HG02588 (cell line): ENCODE measurements at regions not wholly inside any gene's neighbourhood (a gene's known extent, or its start where the extent isn't known, plus 50 kb on each side); places are given as distances from the start of the nearest gene placed in this dataset.
"Not testable (repeated sequence)": the region's sequence is repeated elsewhere in the genome, so short reads cannot be mapped to it uniquely, and the experiment has no call there.

ENCODE experiments used
- ATAC-seq: cut with Tn5 transposase; IDR thresholded peaks from one replicate; pipeline ENCODE4 v1.9.1; 2021; ENCODE audit warnings: mild to moderate bottlenecking, moderate library complexity; ENCODE audit not compliant: unreplicated experiment

DNA sequence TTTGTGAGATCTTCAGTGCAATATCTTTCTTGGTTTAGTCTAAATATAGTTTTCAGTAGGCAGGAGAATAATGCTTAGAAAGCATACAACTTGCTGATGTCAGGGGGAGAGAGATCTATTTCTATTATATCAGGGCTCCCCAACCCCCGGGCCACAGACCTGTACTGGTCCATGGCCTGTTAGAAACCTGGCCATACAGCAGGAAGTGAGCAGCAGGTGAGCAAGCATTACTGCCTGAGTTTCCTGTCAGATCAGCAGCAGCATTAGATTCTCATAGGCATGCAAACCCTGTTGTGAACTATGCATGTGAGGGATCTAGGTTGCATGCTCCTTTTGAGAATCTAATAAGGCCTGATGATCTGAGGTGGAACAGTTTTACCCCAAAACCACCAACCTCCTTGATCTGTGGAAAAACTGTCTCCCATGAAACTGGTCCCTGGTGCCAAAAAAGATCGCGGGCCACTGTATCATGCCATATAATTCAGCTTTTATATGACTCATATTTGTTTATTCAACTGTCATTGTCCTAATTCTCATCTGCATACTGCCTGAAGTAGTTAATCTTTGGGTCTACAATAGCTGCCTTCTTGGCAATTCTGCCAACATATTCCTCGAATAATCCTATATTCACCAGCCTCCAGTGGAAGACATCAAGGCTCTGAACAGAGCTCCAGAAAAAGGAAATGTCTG lies 163.6 kb upstream of the DYRK2 start:
- no peak for ATAC-seq

DNA sequence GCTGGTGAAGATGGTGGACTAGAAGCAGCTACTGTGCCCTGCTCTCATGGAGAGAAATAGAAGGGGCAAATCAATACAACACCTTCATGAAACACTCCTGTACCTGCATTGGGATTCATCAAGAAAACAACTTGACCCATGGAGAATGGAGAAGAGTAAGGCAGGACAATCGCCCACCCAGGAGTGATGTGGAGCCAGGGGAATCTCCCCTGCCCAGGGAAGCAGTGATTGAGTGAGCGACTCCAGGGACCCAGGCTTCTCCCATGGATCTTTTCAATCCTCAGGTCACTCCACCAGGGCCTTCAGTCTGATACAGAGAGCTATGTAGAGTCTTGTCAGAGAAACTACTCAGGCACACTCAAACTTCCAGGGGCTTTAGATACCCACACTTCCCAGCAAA lies 161.9 kb upstream of the DYRK2 start:
- ATAC-seq: no peak

DNA sequence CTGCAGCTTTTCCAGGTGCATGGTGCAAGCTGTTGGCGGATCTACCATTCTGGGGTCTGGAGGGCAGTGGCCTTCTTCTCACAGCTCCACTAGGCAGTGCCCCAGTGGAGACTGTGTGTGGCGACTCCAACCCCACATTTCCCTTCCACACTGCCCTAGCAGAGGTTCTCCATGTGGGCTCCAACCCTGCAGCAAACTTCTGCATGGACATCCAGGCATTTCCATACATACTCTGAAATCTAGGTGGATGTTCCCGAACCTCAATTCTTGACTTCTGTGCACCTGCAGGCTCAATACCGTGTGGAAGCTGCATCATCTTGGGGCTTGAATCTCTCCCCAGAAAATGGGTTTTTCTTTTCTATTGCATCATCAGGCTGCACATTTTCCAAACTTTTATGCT lies 160.2 kb upstream of the DYRK2 start:
- ATAC-seq: not testable (repeated sequence)

DNA sequence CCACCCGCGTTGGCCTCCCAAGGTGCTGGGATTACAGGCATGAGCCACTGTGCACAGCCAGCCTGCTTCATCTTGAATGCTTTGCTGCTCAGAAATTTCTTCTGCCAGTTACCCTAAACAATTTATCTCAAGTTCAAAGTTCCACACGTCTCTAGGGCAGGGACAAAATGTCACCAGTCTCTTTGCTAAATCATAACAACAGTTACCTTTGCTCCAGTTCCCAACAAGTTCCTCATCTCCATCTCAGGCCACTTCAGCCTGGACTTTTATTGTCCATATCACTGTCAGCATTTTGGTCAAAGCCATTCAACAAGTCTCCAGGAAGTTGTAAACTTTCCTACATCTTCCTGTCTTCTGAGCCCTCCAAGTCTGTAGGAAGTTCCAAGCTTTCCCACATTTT lies 159.5 kb upstream of the DYRK2 start:
- no peak for ATAC-seq

DNA sequence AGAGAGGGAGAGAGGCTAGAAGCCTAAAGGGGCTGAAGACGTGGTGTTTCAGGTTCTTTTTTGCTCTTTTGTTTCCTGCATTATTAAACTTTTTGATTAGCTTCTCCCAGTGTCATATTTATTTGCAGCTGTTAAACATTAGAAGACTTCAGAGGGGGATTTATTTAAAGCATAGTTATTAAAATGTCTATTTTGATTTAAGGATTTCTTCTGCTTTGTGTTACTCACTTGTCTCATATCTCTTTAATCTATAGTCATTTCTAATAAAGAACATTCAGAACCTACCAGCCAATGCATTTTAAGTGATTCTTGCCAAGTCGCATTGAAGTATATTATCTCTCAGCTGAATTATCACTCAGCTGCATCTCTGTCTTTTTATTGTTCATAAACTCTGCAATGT lies 152.0 kb upstream of the DYRK2 start:
- no peak for ATAC-seq

DNA sequence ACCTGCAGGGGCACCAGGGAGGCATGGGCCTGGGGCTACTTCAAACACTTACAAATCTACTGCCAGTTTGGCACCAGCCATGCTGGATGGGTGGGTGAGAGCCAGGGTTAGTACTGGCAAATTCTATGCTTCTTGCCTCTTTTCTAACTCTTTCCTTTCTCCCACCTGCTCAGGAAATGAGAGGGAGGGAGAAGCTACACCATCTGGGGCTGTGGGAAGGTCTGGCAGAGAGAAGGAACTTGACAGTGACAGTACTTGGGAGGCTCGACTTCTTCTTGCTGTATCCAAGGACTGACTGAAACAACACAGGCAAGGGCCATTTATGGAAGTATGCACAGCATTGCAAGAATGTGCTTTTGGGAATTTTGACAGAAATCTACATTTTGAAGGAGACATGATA lies 149.6 kb upstream of the DYRK2 start:
- no peak for ATAC-seq

DNA sequence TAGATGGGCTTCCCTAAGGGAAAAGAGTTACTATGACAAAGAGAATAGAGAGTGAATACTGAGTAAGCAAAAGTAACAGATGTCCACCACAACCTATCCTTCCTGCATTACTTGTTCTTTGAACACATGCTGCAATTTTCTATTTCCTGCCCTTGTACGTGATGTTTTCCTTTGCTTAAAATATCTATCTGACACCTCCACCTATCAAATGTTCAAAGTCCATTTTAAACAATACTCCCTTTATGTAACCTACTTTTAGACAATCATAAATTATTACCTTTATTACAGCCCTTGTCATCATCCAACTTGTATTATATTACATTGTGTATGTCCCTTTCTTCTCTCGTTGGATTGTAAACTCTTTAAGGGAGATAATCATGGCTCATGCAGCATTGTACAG lies 147.2 kb upstream of the DYRK2 start:
- ATAC-seq: no peak

DNA sequence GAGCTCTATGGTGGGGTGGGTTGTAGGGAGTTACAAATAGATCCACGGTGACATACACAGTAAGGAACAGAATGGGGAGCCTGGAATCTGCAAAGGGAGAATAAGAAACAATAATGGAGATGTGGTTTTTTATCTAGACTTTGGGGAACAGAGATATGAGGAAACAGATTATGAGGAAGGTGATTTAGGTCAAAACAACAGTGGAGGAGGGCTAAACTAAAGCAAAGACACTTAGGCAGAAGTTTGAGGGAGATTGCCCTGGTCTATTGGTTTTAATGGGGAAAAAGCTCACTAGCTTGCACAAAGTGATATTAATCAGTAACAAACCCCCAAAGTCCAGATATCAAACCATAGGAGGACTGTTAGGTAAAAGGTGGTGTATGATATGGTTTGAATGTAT lies 144.5 kb upstream of the DYRK2 start:
- no peak for ATAC-seq

DNA sequence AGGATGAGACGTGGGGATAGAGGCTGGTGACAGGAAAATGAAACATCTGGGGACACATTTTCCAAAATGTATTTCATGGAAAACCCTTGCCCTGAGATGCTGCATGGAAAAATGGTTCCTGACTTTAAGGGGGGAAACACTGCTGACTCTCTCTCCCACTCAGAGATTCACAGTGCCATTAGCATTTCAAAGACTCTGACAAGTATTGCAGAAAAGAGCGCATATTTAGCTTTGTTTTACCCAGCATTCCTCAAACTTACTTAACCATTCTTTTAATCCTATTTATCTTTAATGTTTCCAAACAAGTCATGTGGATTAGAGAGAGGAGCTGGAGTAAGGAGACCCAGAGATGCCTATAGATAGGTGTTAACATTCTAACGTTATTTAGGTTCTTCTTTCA lies 141.8 kb upstream of the DYRK2 start:
- ATAC-seq: no peak

DNA sequence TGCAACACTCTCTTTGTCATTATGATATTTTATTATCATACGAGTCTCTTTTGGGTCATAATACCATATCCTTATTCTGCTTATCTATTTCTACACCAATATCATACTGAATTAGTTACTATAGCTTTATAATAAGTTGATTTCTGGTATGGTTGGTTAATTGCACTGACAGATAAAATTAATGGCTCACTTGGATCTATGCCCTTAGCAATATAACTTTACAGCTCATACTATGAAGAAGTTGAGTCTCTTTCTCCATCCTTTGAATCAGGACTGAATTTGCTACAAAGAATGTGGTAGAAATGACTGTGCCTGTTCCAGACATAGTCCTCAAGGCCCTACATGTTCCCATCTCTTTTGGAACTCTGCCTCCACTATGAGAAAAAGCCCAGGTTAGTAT lies 139.7 kb upstream of the DYRK2 start:
- no peak for ATAC-seq

DNA sequence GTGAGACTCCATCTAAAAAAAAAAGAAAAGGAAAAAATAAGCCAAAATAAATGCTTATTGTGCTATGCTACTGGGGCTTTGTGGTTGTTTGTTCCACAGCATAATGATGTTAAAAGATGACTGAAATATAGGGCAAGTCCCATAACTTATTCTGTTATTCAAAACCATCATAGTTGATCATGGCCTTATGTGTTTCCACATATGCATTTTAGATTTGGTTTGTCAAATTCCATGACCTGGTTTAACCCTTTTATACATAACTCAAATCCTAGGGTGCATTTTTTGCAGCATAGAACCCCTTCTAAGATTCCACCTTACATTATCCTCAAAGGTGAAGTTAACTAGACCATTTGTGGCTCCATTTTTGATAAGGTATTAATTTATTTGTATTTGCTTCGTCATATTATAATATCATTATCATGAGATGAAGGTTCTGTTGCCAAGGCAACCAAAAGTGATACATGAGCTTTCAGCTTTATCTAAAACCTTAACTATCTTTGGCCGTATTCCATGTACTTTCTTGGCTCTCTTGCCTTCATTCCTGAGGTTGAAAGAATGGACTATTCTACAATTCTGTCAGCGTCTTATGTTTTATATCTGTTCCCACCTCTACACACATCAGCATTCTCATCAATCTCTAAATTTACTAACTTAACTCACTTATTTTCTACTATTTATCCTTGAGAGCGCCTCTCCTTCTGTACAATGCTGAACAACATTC lies 138.7 kb upstream of the DYRK2 start:
- ATAC-seq: no peak

DNA sequence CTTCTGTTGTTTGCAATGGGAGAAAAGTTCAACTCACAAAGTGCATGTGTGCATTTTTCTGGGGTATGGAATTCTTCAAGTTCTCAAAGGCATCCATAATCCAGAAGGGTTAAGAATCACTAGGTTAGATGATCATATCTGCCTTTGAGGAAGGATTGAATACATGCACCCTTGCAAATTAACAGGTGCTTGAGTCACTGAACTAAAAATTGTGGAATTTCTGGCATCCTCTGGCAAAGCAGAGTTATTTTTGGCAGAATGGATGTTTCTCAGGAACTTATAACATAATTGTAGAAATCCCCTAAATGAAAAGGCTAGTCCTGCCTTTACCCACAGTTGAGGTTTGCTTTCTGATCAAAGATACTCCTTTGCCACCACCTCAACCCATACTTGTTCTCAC lies 136.5 kb upstream of the DYRK2 start:
- no peak for ATAC-seq

DNA sequence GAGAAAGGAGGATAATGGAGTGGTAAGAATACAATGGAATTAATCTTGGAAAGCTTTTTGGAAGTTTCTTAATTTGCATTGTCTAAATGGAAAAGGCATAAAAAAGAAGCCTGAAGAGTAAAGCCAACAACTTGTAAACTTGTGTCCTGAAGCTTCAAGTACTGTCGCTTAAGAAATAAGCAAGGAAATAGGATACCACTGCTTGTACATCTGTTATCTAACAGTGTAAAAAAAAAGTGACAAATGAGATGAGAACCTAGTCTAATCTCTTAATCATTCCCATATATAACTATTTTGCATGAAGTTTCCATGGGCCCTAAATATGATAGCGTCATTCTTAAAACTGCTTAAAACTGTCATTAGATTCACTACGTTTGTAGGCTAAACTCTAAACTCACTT lies 134.0 kb upstream of the DYRK2 start:
- no peak for ATAC-seq

DNA sequence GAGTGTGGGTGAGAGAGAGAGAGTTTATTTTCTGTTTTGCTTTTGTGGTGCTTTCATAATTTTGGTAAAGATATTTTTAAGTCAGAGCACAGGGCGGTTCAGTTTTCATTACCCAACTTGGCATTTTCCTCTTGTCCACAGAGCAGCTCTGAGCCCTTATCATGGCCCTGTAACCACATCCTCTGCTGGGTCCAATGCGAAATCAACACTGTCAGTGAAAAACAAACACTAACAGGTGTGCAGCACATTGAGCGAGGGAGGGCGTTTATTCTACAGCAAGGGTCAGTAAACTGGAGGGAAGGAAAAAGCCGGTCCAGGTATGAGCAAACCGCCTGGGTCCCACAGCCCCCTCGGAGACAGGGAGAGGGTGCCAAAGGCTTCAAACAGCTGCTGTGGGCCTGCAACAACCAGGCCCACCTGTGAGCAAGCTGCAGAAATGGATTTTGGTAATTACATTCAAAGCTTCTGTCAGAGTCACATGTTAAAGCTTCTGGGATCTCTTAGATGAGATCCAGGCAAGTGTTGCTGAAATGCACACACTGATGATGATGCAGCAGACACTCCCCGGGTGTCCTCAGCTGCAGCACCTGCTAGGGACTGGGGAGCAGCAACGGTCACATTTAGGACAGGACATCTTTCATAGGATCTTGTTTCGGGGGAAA lies 132.7 kb upstream of the DYRK2 start:
- peak; percentile 95 for ATAC-seq

DNA sequence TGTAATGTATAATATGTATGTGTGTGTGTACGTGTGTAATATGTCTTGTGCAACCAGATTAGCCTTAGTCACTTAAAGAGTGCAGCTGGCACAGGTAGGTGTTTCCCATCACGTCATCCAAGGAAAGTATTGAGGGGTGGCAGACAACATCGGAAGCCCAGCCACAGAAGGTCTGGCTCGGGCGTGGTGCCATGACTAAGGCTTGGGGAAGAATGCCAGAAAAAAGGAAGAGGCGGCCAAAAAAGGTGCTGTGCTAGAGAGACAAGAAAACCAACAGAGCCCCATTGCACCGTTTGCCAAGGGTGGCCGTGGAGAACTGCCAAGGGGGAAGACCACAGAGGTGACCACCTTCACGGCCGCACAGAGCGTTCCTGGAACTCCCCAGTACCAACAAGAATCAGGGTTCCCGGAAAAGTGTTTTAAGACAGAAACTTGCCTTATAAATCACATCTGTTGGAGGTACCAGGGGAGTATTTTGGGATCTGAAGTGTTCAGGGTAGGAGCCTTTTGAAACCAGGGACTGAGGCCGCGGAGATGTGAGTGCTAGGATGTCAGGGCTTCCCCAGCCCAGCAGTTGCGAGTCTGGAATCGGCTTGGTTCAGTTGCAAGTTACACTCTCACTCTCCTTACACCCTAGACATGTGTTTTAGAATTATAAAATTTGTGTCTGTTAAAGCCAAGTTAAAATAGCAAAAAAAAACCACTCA lies 131.2 kb upstream of the DYRK2 start:
- ATAC-seq: no peak

DNA sequence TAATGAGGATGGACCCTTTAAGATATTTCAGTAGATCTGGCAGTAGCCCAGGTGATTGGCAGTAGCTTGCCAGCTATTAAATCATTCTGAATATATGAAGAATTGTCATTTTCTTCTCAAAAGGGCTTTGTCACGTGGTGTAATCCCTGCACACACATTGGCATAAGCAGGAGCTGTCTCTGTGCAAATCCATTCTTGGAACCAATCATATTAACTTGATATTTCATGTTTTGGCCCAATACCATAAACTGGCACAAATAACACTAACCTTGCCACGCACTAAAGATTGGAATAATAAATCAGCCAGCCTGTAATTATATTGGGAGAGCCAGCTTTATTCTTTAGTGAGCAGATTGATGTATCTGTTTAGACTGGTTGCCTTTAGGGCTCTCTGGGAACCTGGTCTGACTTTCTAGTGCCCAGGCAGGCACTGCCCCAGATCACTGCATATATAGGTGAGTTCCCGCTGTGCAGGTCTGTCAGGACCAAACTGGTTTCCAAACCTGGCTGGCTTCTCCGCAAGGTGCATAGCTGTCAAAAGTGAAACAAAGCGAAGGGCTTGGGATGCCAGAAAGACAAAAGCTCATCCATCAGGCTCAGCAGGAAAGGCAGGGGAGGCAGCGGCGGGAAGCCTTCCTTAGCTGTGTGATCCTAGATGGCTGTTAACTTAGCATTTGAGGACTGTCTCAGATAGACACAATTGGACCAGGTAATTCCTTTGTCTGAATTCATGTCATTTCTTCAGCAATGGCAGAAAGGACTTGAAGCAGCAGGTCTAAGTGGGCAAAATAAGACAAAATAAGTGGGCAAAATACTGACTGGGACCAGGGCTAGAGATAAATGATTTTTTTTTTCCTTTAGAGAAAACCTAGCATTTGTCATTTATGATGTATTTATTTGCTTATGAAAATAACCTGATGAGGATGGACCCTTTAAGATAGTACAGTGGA lies 128.8 kb upstream of the DYRK2 start:
- no peak for ATAC-seq

DNA sequence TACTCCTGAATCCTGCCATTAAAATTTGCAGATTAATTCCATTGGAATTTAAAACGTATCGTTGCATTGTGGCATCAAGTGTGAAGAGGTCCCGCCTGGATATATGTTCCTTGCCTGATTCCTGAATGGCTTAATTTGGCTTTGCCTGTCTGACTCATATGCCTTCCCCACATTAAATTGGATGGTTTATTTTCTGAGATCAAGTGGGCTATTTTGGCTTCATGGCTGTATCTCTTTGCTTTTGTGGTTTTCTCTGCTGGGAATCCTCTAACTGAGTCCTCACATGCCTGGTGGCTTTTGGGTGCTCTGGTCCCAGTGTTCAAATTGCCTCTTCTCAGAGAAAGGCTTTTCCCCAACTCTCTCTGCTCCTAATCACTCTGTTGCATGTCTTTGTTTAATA lies 127.9 kb upstream of the DYRK2 start:
- no peak for ATAC-seq

DNA sequence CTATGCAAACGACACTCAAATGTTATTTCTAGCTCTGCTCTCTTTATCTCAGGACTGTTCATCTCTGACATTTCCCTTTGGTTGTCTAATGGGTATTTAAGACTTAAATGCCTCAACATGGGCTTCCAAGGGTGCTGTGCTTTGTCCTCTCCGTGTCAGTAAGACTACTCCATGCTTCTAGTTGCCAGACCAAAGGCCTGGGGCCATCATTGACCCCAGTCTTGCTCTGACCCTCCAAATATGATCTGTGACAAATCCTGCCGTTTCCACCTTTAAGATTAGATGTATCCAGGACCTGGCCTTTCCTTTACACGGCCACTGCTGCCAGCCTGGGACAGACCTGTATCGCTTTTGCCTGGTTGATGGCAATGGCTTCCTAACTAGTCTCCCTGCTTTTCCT lies 126.3 kb upstream of the DYRK2 start:
- no peak for ATAC-seq

DNA sequence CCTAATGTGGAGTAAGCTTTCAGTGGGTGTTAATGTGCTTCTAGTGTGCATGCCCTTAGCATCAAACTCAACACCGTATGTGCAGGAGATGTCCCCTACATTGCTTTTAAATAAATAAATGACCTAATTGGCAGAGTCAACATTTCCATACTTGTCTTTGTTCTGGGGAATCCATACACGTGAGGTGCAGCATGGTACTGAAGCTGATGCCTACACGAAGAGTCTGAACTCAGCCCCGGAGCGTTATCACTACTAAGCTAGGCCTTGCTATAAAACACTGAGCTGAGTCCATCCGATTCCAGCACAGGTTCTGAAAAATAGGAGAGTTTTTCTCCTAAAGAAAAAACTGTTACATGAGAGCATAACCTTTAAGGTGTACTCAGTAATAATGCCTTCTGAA lies 125.0 kb upstream of the DYRK2 start:
- ATAC-seq: no peak

DNA sequence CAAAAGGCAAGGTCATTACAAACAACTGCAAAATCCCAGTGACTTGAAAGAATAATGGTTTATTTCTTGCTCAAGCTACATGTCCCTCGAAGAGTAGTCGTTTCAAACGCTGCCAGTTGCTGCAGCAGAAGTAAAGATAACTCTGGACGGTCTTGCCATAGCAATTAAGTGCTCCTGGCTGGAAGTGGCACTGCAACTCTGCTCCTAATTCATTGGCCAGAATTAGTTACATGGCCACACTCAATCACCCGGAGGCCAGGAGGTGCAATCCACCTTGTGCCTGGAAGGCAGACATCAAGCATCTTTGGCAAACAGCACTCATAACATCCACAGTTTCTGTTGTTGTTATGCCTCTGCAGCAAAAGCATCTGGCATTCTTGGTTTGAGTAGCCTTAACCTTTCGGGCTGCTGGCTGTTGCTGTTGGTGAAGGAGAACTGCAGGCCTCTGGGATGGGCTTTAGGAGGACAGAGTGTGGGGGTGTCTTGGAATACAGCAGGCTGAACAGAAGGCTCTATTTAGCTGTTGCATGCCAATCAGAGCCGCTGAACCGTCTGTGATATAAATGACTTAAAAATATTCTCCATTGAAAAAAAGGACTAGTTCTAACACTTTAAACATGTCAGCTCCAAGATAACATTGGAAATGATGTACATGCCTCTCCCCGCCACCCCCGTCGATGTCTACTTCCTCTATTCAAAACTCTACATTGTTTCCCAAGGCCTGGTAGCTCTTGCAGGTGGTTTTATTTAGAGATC lies 123.5 kb upstream of the DYRK2 start:
- no peak for ATAC-seq
